ENCODE measurements at regions not wholly inside any gene's neighbourhood (a gene's known extent, or its start where the extent isn't known, plus 50 kb on each side); places are given as distances from the start of the nearest gene placed in this dataset.

GRCh38 chr11:79807506-79807905 lies 366.7 kb upstream of the TENM4 start:
- DNase-seq: no peak

- DNase-seq: no peak
Observed at GRCh38 chr11:79796704-79797103, 355.9 kb upstream of the TENM4 start.

GRCh38 chr11:79794484-79795393 lies 353.9 kb upstream of the TENM4 start:
- no peak for DNase-seq

- no peak for DNase-seq
Observed at GRCh38 chr11:79794057-79794456, 353.2 kb upstream of the TENM4 start.

- no peak for DNase-seq
Observed at GRCh38 chr11:79786961-79787360, 346.1 kb upstream of the TENM4 start.

GRCh38 chr11:79783833-79784232 lies 343.0 kb upstream of the TENM4 start:
- DNase-seq: no peak

- no peak for DNase-seq
Observed at GRCh38 chr11:79768343-79768742, 327.5 kb upstream of the TENM4 start.

GRCh38 chr11:79762279-79762921 lies 321.6 kb upstream of the TENM4 start:
- no peak for DNase-seq

- no peak for DNase-seq
Observed at GRCh38 chr11:79758325-79758724, 317.5 kb upstream of the TENM4 start.

- no peak for DNase-seq
Observed at GRCh38 chr11:79747406-79747805, 306.6 kb upstream of the TENM4 start.

- DNase-seq: no peak
Observed at GRCh38 chr11:79744941-79745340, 304.1 kb upstream of the TENM4 start.

GRCh38 chr11:79742176-79742575 lies 301.3 kb upstream of the TENM4 start:
- DNase-seq: no peak

GRCh38 chr11:79739591-79739990 lies 298.8 kb upstream of the TENM4 start:
- DNase-seq: no peak

- DNase-seq: no peak
Observed at GRCh38 chr11:79727221-79727620, 286.4 kb upstream of the TENM4 start.

GRCh38 chr11:79720115-79720514 lies 279.3 kb upstream of the TENM4 start:
- DNase-seq: no peak

GRCh38 chr11:79708319-79708932 lies 267.6 kb upstream of the TENM4 start:
- DNase-seq: no peak

- DNase-seq: no peak
Observed at GRCh38 chr11:79705648-79706047, 264.8 kb upstream of the TENM4 start.

GRCh38 chr11:79702303-79702702 lies 261.5 kb upstream of the TENM4 start:
- no peak for DNase-seq

- DNase-seq: no peak
Observed at GRCh38 chr11:79699246-79699645, 258.4 kb upstream of the TENM4 start.

GRCh38 chr11:79697905-79698304 lies 257.1 kb upstream of the TENM4 start:
- DNase-seq: no peak

GRCh38 chr11:79694368-79694767 lies 253.5 kb upstream of the TENM4 start:
- DNase-seq: no peak

- DNase-seq: no peak
Observed at GRCh38 chr11:79691445-79691844, 250.6 kb upstream of the TENM4 start.

- DNase-seq: no peak
Observed at GRCh38 chr11:79686703-79687419, 246.0 kb upstream of the TENM4 start.
